ENCODE measurements at regions not wholly inside any gene's neighbourhood (a gene's known extent, or its start where the extent isn't known, plus 50 kb on each side); places are given as distances from the start of the nearest gene placed in this dataset.

DNA sequence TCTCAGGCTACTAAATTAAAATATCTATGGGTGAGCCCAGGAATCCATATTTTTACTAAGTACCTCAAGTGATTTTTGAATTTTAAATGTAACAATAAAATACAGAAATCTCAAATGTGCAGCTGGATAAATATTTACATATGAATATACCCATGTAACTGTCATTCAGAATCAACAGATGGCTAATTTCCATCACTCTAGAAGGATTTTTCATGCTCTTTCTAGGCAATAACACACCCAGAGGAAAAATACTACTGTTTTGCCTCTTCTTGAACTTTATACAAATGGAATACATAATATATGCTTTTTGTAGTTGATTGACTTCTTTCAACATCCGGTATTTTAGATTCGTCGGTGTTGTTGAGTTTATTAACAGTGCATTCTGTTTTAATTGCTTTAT, 601.3 kb upstream of the NECTIN3 start:
- TF ChIP-seq, protein P1, sequence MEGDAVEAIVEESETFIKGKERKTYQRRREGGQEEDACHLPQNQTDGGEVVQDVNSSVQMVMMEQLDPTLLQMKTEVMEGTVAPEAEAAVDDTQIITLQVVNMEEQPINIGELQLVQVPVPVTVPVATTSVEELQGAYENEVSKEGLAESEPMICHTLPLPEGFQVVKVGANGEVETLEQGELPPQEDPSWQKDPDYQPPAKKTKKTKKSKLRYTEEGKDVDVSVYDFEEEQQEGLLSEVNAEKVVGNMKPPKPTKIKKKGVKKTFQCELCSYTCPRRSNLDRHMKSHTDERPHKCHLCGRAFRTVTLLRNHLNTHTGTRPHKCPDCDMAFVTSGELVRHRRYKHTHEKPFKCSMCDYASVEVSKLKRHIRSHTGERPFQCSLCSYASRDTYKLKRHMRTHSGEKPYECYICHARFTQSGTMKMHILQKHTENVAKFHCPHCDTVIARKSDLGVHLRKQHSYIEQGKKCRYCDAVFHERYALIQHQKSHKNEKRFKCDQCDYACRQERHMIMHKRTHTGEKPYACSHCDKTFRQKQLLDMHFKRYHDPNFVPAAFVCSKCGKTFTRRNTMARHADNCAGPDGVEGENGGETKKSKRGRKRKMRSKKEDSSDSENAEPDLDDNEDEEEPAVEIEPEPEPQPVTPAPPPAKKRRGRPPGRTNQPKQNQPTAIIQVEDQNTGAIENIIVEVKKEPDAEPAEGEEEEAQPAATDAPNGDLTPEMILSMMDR (conservative IDR thresholded peaks at IDR 0.05; ENCODE audit: low read depth, low read length) = no peak
- no peak for TF ChIP-seq EZH2 (IDR thresholded peaks at IDR 0.05; ENCODE audit: borderline replicate concordance, low read depth, low read length, poor library complexity, severe bottlenecking)

Measured in A673 (cell line).